K562 (cell line): ENCODE measurements at regions not wholly inside any gene's neighbourhood (a gene's known extent, or its start where the extent isn't known, plus 50 kb on each side); places are given as distances from the start of the nearest gene placed in this dataset.
A peak's percentile ranks its signal among the peaks of the same experiment; 100 is the strongest.

Source experiments
- BCOR ChIP-seq: fragments of 450-650 bp; IDR thresholded peaks from 2 replicates; pipeline ENCODE4 v1.6.1; 2016
- L3MBTL2 ChIP-seq: fragments of 450-650 bp; IDR thresholded peaks from 2 replicates; pipeline ENCODE4 v1.6.1; 2016; ENCODE audit warnings: mild to moderate bottlenecking, moderate library complexity
- RBM25 ChIP-seq: fragments of 200-400 bp; formaldehyde crosslinking; IDR thresholded peaks from 2 replicates; pipeline ENCODE4 v1.6.1; 2018; ENCODE audit warnings: low read length, low read depth, moderate library complexity; ENCODE audit not compliant: severe bottlenecking
- ZBED1 ChIP-seq: IDR thresholded peaks from 2 replicates; pipeline ENCODE4 v1.6.1; 2014
- ZFPM2 ChIP-seq: fragments of 250-450 bp; sonication (Bioruptor Pico); IDR thresholded peaks from 2 replicates; pipeline ENCODE4 v1.5.1; 2022; ENCODE audit warnings: mild to moderate bottlenecking
- ZNF79 ChIP-seq: fragments of 250-450 bp; sonication (Bioruptor Pico); IDR thresholded peaks from 2 replicates; pipeline ENCODE4 v1.4.0; 2020; ENCODE audit warnings: low read depth, mild to moderate bottlenecking, moderate library complexity
- TF ChIP-seq, protein P1 (sequence below): fragments of 200-600 bp; sonication (generic); IDR thresholded peaks from one replicate; pipeline ENCODE4 v1.6.1; 2012; ENCODE audit warnings: mild to moderate bottlenecking, low read depth, low read length, inconsistent platforms
- TF ChIP-seq, protein P2 (sequence below): fragments of 250-450 bp; sonication (Bioruptor Pico); IDR thresholded peaks from 2 replicates; pipeline ENCODE4 v1.4.0; 2020; ENCODE audit warnings: borderline replicate concordance

DNA sequence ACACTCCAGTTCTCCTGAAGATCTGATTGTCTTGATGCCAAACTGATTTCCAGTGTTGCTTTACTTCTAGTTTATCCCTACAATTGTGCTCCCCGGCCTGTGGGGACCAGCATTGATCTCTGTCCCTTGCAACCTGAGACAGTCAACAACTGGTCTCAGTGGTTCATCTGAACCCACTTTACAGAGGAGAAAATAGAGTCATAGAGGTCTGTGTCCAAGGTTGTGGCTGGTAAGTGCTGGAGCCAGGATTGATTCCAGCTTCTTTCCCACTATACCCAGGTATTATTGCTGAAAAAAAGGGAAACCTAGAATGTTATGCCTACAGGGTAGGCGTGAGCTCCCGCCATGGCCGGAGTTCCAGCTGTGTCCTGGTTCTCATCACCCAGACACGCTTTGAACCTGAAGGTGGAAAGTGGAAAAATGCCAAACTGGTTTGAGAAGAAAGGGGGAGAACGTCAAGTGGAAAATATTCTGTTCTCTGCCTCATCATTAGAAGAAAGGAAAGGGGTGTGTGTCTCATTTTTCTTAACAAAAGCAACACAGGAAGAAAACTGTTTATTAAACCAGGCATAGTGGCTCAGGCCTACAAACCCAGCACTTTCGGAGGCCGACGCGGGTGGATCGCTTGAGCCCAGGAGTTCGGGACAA lies 60.7 kb upstream of the ITPKB start (continued):
- TF ChIP-seq, protein P1, sequence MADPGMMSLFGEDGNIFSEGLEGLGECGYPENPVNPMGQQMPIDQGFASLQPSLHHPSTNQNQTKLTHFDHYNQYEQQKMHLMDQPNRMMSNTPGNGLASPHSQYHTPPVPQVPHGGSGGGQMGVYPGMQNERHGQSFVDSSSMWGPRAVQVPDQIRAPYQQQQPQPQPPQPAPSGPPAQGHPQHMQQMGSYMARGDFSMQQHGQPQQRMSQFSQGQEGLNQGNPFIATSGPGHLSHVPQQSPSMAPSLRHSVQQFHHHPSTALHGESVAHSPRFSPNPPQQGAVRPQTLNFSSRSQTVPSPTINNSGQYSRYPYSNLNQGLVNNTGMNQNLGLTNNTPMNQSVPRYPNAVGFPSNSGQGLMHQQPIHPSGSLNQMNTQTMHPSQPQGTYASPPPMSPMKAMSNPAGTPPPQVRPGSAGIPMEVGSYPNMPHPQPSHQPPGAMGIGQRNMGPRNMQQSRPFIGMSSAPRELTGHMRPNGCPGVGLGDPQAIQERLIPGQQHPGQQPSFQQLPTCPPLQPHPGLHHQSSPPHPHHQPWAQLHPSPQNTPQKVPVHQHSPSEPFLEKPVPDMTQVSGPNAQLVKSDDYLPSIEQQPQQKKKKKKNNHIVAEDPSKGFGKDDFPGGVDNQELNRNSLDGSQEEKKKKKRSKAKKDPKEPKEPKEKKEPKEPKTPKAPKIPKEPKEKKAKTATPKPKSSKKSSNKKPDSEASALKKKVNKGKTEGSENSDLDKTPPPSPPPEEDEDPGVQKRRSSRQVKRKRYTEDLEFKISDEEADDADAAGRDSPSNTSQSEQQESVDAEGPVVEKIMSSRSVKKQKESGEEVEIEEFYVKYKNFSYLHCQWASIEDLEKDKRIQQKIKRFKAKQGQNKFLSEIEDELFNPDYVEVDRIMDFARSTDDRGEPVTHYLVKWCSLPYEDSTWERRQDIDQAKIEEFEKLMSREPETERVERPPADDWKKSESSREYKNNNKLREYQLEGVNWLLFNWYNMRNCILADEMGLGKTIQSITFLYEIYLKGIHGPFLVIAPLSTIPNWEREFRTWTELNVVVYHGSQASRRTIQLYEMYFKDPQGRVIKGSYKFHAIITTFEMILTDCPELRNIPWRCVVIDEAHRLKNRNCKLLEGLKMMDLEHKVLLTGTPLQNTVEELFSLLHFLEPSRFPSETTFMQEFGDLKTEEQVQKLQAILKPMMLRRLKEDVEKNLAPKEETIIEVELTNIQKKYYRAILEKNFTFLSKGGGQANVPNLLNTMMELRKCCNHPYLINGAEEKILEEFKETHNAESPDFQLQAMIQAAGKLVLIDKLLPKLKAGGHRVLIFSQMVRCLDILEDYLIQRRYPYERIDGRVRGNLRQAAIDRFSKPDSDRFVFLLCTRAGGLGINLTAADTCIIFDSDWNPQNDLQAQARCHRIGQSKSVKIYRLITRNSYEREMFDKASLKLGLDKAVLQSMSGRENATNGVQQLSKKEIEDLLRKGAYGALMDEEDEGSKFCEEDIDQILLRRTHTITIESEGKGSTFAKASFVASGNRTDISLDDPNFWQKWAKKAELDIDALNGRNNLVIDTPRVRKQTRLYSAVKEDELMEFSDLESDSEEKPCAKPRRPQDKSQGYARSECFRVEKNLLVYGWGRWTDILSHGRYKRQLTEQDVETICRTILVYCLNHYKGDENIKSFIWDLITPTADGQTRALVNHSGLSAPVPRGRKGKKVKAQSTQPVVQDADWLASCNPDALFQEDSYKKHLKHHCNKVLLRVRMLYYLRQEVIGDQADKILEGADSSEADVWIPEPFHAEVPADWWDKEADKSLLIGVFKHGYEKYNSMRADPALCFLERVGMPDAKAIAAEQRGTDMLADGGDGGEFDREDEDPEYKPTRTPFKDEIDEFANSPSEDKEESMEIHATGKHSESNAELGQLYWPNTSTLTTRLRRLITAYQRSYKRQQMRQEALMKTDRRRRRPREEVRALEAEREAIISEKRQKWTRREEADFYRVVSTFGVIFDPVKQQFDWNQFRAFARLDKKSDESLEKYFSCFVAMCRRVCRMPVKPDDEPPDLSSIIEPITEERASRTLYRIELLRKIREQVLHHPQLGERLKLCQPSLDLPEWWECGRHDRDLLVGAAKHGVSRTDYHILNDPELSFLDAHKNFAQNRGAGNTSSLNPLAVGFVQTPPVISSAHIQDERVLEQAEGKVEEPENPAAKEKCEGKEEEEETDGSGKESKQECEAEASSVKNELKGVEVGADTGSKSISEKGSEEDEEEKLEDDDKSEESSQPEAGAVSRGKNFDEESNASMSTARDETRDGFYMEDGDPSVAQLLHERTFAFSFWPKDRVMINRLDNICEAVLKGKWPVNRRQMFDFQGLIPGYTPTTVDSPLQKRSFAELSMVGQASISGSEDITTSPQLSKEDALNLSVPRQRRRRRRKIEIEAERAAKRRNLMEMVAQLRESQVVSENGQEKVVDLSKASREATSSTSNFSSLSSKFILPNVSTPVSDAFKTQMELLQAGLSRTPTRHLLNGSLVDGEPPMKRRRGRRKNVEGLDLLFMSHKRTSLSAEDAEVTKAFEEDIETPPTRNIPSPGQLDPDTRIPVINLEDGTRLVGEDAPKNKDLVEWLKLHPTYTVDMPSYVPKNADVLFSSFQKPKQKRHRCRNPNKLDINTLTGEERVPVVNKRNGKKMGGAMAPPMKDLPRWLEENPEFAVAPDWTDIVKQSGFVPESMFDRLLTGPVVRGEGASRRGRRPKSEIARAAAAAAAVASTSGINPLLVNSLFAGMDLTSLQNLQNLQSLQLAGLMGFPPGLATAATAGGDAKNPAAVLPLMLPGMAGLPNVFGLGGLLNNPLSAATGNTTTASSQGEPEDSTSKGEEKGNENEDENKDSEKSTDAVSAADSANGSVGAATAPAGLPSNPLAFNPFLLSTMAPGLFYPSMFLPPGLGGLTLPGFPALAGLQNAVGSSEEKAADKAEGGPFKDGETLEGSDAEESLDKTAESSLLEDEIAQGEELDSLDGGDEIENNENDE: no peak
- TF ChIP-seq ZBED1: no peak
- TF ChIP-seq RBM25: peak; percentile 22
- TF ChIP-seq, protein P2, sequence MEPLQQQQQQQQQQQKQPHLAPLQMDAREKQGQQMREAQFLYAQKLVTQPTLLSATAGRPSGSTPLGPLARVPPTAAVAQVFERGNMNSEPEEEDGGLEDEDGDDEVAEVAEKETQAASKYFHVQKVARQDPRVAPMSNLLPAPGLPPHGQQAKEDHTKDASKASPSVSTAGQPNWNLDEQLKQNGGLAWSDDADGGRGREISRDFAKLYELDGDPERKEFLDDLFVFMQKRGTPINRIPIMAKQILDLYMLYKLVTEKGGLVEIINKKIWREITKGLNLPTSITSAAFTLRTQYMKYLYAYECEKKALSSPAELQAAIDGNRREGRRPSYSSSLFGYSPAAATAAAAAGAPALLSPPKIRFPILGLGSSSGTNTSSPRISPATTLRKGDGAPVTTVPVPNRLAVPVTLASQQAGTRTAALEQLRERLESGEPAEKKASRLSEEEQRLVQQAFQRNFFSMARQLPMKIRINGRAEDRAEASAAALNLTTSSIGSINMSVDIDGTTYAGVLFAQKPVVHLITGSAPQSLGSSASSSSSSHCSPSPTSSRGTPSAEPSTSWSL (CRISPR knock-in tag): no peak
- TF ChIP-seq BCOR: peak; percentile 58; the same call in 1 of the 2 replicates
- no peak for TF ChIP-seq ZFPM2 (CRISPR knock-in tag)
- TF ChIP-seq L3MBTL2: no peak
- TF ChIP-seq ZNF79: no peak
